Keratinocyte (primary cell): ENCODE measurements at regions not wholly inside any gene's neighbourhood (a gene's known extent, or its start where the extent isn't known, plus 50 kb on each side); places are given as distances from the start of the nearest gene placed in this dataset.
A peak's percentile ranks its signal among the peaks of the same experiment; 100 is the strongest.

Source experiments
- DNase-seq: peaks from one replicate; pipeline ENCODE4 v3.0.0-alpha.2; 2011; ENCODE audit warnings: low read depth, missing footprints, low spot score
- FAIRE-seq: peaks from 2 replicates; lab custom pipeline; 2011; peaks lifted over from hg19 to GRCh38; lab: Jason Lieb, UNC
- H2AFZ ChIP-seq: 2 replicates; pipeline ENCODE4 v1.6.0; 2012; ENCODE audit warnings: low read length, control low read depth, inconsistent platforms; ENCODE audit not compliant: control insufficient read depth
- H3K27ac ChIP-seq: 2 replicates; pipeline ENCODE4 v1.5.1; 2011; ENCODE audit warnings: low read length; ENCODE audit not compliant: control insufficient read depth, insufficient read depth
- H3K27me3 ChIP-seq: 3 replicates; pipeline ENCODE4 v1.6.0; 2011; ENCODE audit warnings: low read length; ENCODE audit not compliant: control insufficient read depth, insufficient read depth; ENCODE audit errors: extremely low read depth
- H3K36me3 ChIP-seq, 2 experiments: 2 replicates in 1 of 2; 3 replicates in 1 of 2; pipeline ENCODE4 v1.5.1; 2011; ENCODE audit warnings: low read length in 2 of 2, mild to moderate bottlenecking in 1 of 2; ENCODE audit not compliant: control insufficient read depth in 2 of 2, insufficient read depth in 2 of 2; ENCODE audit errors: extremely low read depth in 1 of 2
- H3K4me1 ChIP-seq: 3 replicates; pipeline ENCODE4 v1.5.1; 2011; ENCODE audit warnings: low read length; ENCODE audit not compliant: control insufficient read depth, insufficient read depth; ENCODE audit errors: extremely low read depth
- H3K4me2 ChIP-seq: 3 replicates; pipeline ENCODE4 v1.6.0; 2011; ENCODE audit warnings: low read depth, low read length; ENCODE audit not compliant: control insufficient read depth, insufficient read depth; ENCODE audit errors: extremely low read depth
- H3K4me3 ChIP-seq, 3 experiments: fragments of 200-600 bp in 1 of 3; sonication (generic) in 1 of 3; 2 replicates in 2 of 3; 3 replicates in 1 of 3; pipeline ENCODE4 v1.5.1; 2011 to 2016; ENCODE audit warnings: low read length in 3 of 3, mild to moderate bottlenecking in 3 of 3, control low read depth in 2 of 3, inconsistent platforms in 1 of 3, low read depth in 1 of 3, mixed read lengths in 1 of 3, mixed run types in 1 of 3, moderate library complexity in 1 of 3; ENCODE audit not compliant: control insufficient read depth in 2 of 3, insufficient read depth in 2 of 3; ENCODE audit errors: extremely low read depth in 1 of 3
- H3K79me2 ChIP-seq: 2 replicates; pipeline ENCODE4 v1.6.0; 2012; ENCODE audit warnings: low read length; ENCODE audit not compliant: control insufficient read depth, insufficient read depth
- H3K9ac ChIP-seq: 3 replicates; pipeline ENCODE4 v1.6.0; 2011; ENCODE audit warnings: low read length; ENCODE audit not compliant: control insufficient read depth, insufficient read depth; ENCODE audit errors: extremely low read depth
- H3K9me1 ChIP-seq: 3 replicates; pipeline ENCODE4 v1.6.0; 2011; ENCODE audit warnings: low read length; ENCODE audit not compliant: control insufficient read depth, insufficient read depth; ENCODE audit errors: extremely low read depth
- H3K9me3 ChIP-seq: 2 replicates; pipeline ENCODE4 v1.5.1; 2012; ENCODE audit warnings: low read depth, low read length; ENCODE audit not compliant: control insufficient read depth
- H4K20me1 ChIP-seq: 3 replicates; pipeline ENCODE4 v1.6.0; 2011; ENCODE audit warnings: low read length; ENCODE audit not compliant: control insufficient read depth, insufficient read depth; ENCODE audit errors: extremely low read depth
- CTCF ChIP-seq, 3 experiments: IDR thresholded peaks in 1 of 3; conservative IDR thresholded peaks in 1 of 3; optimal IDR thresholded peaks in 1 of 3; 2 replicates in 2 of 3; 3 replicates in 1 of 3; pipeline versions ENCODE3 to v1.5.1; 2011; ENCODE audit warnings: low read length in 3 of 3, mild to moderate bottlenecking in 3 of 3, moderate library complexity in 2 of 3, control low read depth in 1 of 3, inconsistent platforms in 1 of 3; ENCODE audit not compliant: insufficient read depth in 2 of 3; ENCODE audit errors: extremely low read depth in 1 of 3
- EZH2 ChIP-seq: IDR thresholded peaks from one replicate; pipeline ENCODE4 v1.6.1; 2012; ENCODE audit warnings: inconsistent platforms, mild to moderate bottlenecking, low read length, moderate library complexity
- dilution Hi-C: fragments of 300-500 bp; cut with MboI; formaldehyde crosslinking; loops from one replicate; pipeline ENCODE4 v1.7.0; 2020; ENCODE audit warnings: low sequenced_read_pairs; ENCODE audit not compliant: extremely low pct_ligation_motif_present

- TF ChIP-seq EZH2 (no peak), CTCF (optimal IDR thresholded peaks at IDR 0.05 in 1 of 3, IDR thresholded peaks at IDR 0.05 in 1 of 3, conservative IDR thresholded peaks at IDR 0.05 in 1 of 3; ENCODE audit: extremely low read depth in 1 of 3, insufficient read depth in 2 of 3, low read length in 3 of 3) (no peak)
- Histone ChIP-seq H2AFZ (no peak overlapping the region), H3K4me3 (no peak overlapping the region), H3K4me1 (peaks cover 16% of the 10 kb centered on the region), H3K9me1 (no peaks in the 10 kb centered on the region), H3K79me2 (no peaks in the 10 kb centered on the region), H3K9ac (no peak overlapping the region), H3K27ac (no peak overlapping the region), H3K4me2 (no peak overlapping the region), H4K20me1 (no peaks in the 10 kb centered on the region), H3K27me3 (no peaks in the 10 kb centered on the region), H3K36me3 (no peaks in the 10 kb centered on the region), H3K9me3 (no peaks in the 10 kb centered on the region)
- DNase-seq (no peak), FAIRE-seq (no peak)
- dilution Hi-C loops, result no loop called here
Observed at GRCh38 chr6:106875782-106876321, 98.7 kb downstream of the CD24 start.

- dilution Hi-C loops, result no loop called here
- Histone ChIP-seq H3K27me3 (no peaks in the 10 kb centered on the region), H3K4me3 (no peak overlapping the region), H2AFZ (peak overlapping the region; percentile 37), H3K27ac (no peak overlapping the region), H3K9me1 (no peaks in the 10 kb centered on the region), H3K36me3 (peaks cover 0 to 4% of the 10 kb centered on the region in 2 experiments), H4K20me1 (no peaks in the 10 kb centered on the region), H3K4me1 (peaks cover 28% of the 10 kb centered on the region), H3K79me2 (no peaks in the 10 kb centered on the region), H3K9me3 (no peaks in the 10 kb centered on the region), H3K9ac (no peak overlapping the region), H3K4me2 (no peak overlapping the region)
- TF ChIP-seq CTCF (optimal IDR thresholded peaks at IDR 0.05 in 1 of 3, IDR thresholded peaks at IDR 0.05 in 1 of 3, conservative IDR thresholded peaks at IDR 0.05 in 1 of 3; ENCODE audit: extremely low read depth in 1 of 3, insufficient read depth in 2 of 3, low read length in 3 of 3), result no peak
- TF ChIP-seq EZH2, result no peak
- DNase-seq, result no peak
- no peak for FAIRE-seq
Observed at GRCh38 chr6:106874481-106874880, 100.0 kb downstream of the CD24 start.
